HepG2 (cell line): ENCODE measurements at regions not wholly inside any gene's neighbourhood (a gene's known extent, or its start where the extent isn't known, plus 50 kb on each side); places are given as distances from the start of the nearest gene placed in this dataset.

Experiments
- ATAC-seq: fragments of 200-7000 bp; cut with Tn5 transposase; 3 replicates; pipeline ENCODE4 v1.9.1; 2020; ENCODE audit warnings: mild to moderate bottlenecking, moderate library complexity
- BruUV-seq: library from RNA; stranded (reverse); fragments of 400-500 nt; replicated peaks from 2 replicates; lab custom pipeline; 2021; lab: Mats Ljungman, UMichigan
- CTCF ChIA-PET: fragments of 300-600 bp; formaldehyde crosslinking; extraction: SDS; loops from one replicate; lab custom pipeline; 2021; ENCODE audit warnings: low total read pairs, inconsistent platforms, low intra/inter-chr PET ratio; lab: Yijun Ruan, JAX
- POLR2A ChIA-PET: fragments of 350-600 bp; sonication (Branson Sonifier 250); formaldehyde crosslinking; loops from one replicate; lab custom pipeline; 2020; ENCODE audit warnings: antibody characterized with exemption, inconsistent platforms; lab: Yijun Ruan, JAX
- DNase-seq: peaks from one replicate; pipeline ENCODE4 v3.0.0-alpha.2; 2015; ENCODE audit warnings: low spot score
- FAIRE-seq: peaks from 3 replicates; lab custom pipeline; 2011; peaks lifted over from hg19 to GRCh38; lab: Jason Lieb, UNC
- H2AFZ ChIP-seq: one replicate; pipeline ENCODE4 v1.6.1; 2011; ENCODE audit warnings: low read length, inconsistent platforms
- H3K27ac ChIP-seq: fragments of 300-600 bp; 3 replicates; pipeline ENCODE4 v1.8.0; 2011; ENCODE audit warnings: mixed run types, mild to moderate bottlenecking, mixed read lengths, low read length, inconsistent platforms; ENCODE audit not compliant: insufficient read depth; ENCODE audit errors: extremely low read length
- H3K27me3 ChIP-seq, 2 experiments: fragments of 200-600 bp in 1 of 2; 2 replicates in 1 of 2; 3 replicates in 1 of 2; pipeline versions ENCODE4 v1.6.0 to v1.8.0; 2011; ENCODE audit warnings: low read length in 2 of 2, mild to moderate bottlenecking in 2 of 2, moderate library complexity in 2 of 2, inconsistent platforms in 1 of 2; ENCODE audit not compliant: insufficient read depth in 2 of 2, control insufficient read depth in 1 of 2
- H3K36me3 ChIP-seq, 2 experiments: fragments of 200-600 bp in 1 of 2; replicated peaks in 1 of 2; 2 replicates in 1 of 2; 3 replicates in 1 of 2; pipeline versions ENCODE4 v1.5.1 to v1.8.0; 2011; ENCODE audit warnings: low read length in 2 of 2, inconsistent platforms in 1 of 2; ENCODE audit not compliant: insufficient read depth in 2 of 2, control insufficient read depth in 1 of 2
- H3K4me1 ChIP-seq: 2 replicates; pipeline ENCODE4 v1.5.1; 2012; ENCODE audit warnings: low read length, inconsistent platforms; ENCODE audit not compliant: insufficient read depth
- H3K4me2 ChIP-seq: 2 replicates; pipeline ENCODE4 v1.6.0; 2011; ENCODE audit warnings: low read depth, low read length, inconsistent platforms
- H3K4me3 ChIP-seq, 3 experiments: fragments of 200-600 bp in 1 of 3; sonication (generic), shearing (Covaris generic) in 1 of 3; replicated peaks in 1 of 3; 2 replicates each; pipeline ENCODE4 v1.5.1; 2011 to 2016; ENCODE audit warnings: low read length in 3 of 3, inconsistent platforms in 2 of 3, low read depth in 2 of 3, mild to moderate bottlenecking in 2 of 3, control low read depth in 1 of 3, mixed read lengths in 1 of 3; ENCODE audit not compliant: insufficient read depth in 1 of 3
- H3K79me2 ChIP-seq: one replicate; pipeline ENCODE4 v1.6.1; 2011; ENCODE audit warnings: low read length, inconsistent platforms; ENCODE audit not compliant: insufficient read depth
- H3K9ac ChIP-seq: 2 replicates; pipeline ENCODE4 v1.6.0; 2011; ENCODE audit warnings: mild to moderate bottlenecking, low read depth, low read length, inconsistent platforms; ENCODE audit not compliant: insufficient read depth
- H3K9me3 ChIP-seq: 2 replicates; pipeline ENCODE4 v1.5.1; 2012; ENCODE audit warnings: mild to moderate bottlenecking, low read length
- H4K20me1 ChIP-seq: 2 replicates; pipeline ENCODE4 v1.6.0; 2011; ENCODE audit warnings: inconsistent platforms, mild to moderate bottlenecking, low read length, moderate library complexity; ENCODE audit not compliant: insufficient read depth
- EP300 ChIP-seq, 3 experiments: sonication (generic) in 1 of 3; formaldehyde crosslinking in 1 of 3; IDR thresholded peaks; 2 replicates each; pipeline versions ENCODE4 v1.5.1 to v1.6.1; 2011 to 2020; ENCODE audit warnings: low read depth in 2 of 3, low read length in 2 of 3, borderline replicate concordance in 1 of 3, improper control_type of control experiment in 1 of 3, mild to moderate bottlenecking in 1 of 3, missing genetic modification reagents in 1 of 3, moderate library complexity in 1 of 3
- HDAC1 ChIP-seq: sonication (generic); formaldehyde crosslinking; IDR thresholded peaks from 2 replicates; pipeline ENCODE4 v1.5.1; 2020; ENCODE audit warnings: mild to moderate bottlenecking, missing genetic modification reagents
- KLF12 ChIP-seq: sonication (generic); formaldehyde crosslinking; IDR thresholded peaks from 2 replicates; pipeline ENCODE4 v1.4.0; 2020; ENCODE audit warnings: missing genetic modification reagents, borderline replicate concordance
- MYC ChIP-seq: sonication (generic); formaldehyde crosslinking; IDR thresholded peaks from 2 replicates; pipeline ENCODE4 v1.9.0; 2021; ENCODE audit warnings: missing genetic modification reagents, borderline replicate concordance
- PITX1 ChIP-seq: sonication (generic); formaldehyde crosslinking; IDR thresholded peaks from 2 replicates; pipeline ENCODE4 v1.5.1; 2020; ENCODE audit warnings: mild to moderate bottlenecking, missing genetic modification reagents
- WGBS: methylation state at CpG from one replicate; pipeline ENCODE4 v1.1.6; 2017; ENCODE audit warnings: low lambda C conversion rate; 5-methylcytosine and 5-hydroxymethylcytosine counted together
- in situ Hi-C: cut with HindIII; loops from 2 replicates; pipeline ENCODE4 v1.10.0; 2017; ENCODE audit warnings: low pct_unique_long_range_greater_than_20kb; ENCODE audit not compliant: extremely low pct_ligation_motif_present
- intact Hi-C: fragments of 100-400 bp; cut with micrococcal nuclease; formaldehyde crosslinking; loops from one replicate; pipeline ENCODE4 v1.10.0; 2022; ENCODE audit not compliant: unreplicated experiment
- TF ChIP-seq, protein P1 (sequence below): sonication (generic); formaldehyde crosslinking; IDR thresholded peaks from 2 replicates; pipeline ENCODE4 v1.5.1; 2020; ENCODE audit warnings: missing genetic modification reagents, mild to moderate bottlenecking, borderline replicate concordance
- TF ChIP-seq, protein P2 (sequence below): sonication (generic); formaldehyde crosslinking; conservative IDR thresholded peaks from 2 replicates; pipeline ENCODE4 v1.4.0; 2020; ENCODE audit warnings: mild to moderate bottlenecking, missing genetic modification reagents, moderate library complexity

DNA sequence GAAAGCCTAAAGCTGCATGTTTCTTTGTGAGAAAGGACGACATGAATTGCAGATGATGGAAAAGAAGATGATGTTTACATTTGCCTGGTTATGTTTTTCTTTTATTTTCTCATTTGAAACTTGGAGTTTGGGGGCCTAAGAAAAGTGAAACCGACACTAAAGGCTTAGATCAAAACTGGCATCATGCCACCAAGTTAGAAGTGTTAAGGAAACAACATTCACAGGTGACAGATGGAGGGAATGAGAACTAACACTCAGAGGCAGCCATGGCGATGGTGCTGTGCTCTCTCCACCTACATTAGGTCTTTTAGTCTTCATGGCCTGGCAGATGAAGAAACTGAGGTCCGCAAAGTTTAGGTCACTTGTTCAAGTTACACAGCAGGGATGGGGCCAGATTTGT, 923.6 kb downstream of the TUSC7 start:
- WGBS: 17% methylated on average over 4 of the region's 4 CpGs
- no peaks in the 10 kb centered on the region for H3K27me3 ChIP-seq
- in situ Hi-C loops: no loop called here
- H3K4me3 ChIP-seq: no peak overlapping the region
- no peak overlapping the region for H2AFZ ChIP-seq
- intact Hi-C loops: no loop called here
- no peak overlapping the region for H3K9ac ChIP-seq
- ATAC-seq (no peak), DNase-seq (no peak), FAIRE-seq (no peak)
- ChIA-PET POLR2A (no interaction called here), CTCF (no interaction called here)
- H3K9me3 ChIP-seq: no peaks in the 10 kb centered on the region
- H3K4me1 ChIP-seq: no peaks in the 10 kb centered on the region
- H3K27ac ChIP-seq: no peak overlapping the region
- H3K36me3 ChIP-seq: no peaks in the 10 kb centered on the region
- BruUV-seq: no TSS peak
- TF ChIP-seq HDAC1 (CRISPR knock-in tag) (no peak), KLF12 (CRISPR knock-in tag) (no peak), PITX1 (no peak), MYC (CRISPR knock-in tag) (no peak), EP300 (IDR thresholded peaks at IDR 0.05; ENCODE audit: low read depth in 2 of 2, low read length in 2 of 2) (no peak), EP300 (CRISPR knock-in tag; IDR thresholded peaks at IDR 0.05; ENCODE audit: borderline replicate concordance) (no peak)
- TF ChIP-seq, protein P1, sequence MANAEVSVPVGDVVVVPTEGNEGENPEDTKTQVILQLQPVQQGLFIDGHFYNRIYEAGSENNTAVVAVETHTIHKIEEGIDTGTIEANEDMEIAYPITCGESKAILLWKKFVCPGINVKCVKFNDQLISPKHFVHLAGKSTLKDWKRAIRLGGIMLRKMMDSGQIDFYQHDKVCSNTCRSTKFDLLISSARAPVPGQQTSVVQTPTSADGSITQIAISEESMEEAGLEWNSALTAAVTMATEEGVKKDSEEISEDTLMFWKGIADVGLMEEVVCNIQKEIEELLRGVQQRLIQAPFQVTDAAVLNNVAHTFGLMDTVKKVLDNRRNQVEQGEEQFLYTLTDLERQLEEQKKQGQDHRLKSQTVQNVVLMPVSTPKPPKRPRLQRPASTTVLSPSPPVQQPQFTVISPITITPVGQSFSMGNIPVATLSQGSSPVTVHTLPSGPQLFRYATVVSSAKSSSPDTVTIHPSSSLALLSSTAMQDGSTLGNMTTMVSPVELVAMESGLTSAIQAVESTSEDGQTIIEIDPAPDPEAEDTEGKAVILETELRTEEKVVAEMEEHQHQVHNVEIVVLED: no peak
- TF ChIP-seq, protein P2, sequence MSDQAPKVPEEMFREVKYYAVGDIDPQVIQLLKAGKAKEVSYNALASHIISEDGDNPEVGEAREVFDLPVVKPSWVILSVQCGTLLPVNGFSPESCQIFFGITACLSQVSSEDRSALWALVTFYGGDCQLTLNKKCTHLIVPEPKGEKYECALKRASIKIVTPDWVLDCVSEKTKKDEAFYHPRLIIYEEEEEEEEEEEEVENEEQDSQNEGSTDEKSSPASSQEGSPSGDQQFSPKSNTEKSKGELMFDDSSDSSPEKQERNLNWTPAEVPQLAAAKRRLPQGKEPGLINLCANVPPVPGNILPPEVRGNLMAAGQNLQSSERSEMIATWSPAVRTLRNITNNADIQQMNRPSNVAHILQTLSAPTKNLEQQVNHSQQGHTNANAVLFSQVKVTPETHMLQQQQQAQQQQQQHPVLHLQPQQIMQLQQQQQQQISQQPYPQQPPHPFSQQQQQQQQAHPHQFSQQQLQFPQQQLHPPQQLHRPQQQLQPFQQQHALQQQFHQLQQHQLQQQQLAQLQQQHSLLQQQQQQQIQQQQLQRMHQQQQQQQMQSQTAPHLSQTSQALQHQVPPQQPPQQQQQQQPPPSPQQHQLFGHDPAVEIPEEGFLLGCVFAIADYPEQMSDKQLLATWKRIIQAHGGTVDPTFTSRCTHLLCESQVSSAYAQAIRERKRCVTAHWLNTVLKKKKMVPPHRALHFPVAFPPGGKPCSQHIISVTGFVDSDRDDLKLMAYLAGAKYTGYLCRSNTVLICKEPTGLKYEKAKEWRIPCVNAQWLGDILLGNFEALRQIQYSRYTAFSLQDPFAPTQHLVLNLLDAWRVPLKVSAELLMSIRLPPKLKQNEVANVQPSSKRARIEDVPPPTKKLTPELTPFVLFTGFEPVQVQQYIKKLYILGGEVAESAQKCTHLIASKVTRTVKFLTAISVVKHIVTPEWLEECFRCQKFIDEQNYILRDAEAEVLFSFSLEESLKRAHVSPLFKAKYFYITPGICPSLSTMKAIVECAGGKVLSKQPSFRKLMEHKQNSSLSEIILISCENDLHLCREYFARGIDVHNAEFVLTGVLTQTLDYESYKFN: no peak
- TF ChIP-seq, all 625 proteins: peak for 0
- Histone ChIP-seq H3K4me2 (no peak overlapping the region), H3K79me2 (no peaks in the 10 kb centered on the region), H4K20me1 (no peaks in the 10 kb centered on the region)
